Activated naive CD4-positive, alpha-beta T cell treated with anti-CD3 and anti-CD28 coated beads, Interleukin-2, amount 50 U/mL, for 24 hours (primary cell): ENCODE measurements at regions not wholly inside any gene's neighbourhood (a gene's known extent, or its start where the extent isn't known, plus 50 kb on each side); places are given as distances from the start of the nearest gene placed in this dataset.

ENCODE experiments used
- H3K27ac Mint-ChIP-seq: one replicate; pipeline ENCODE4 v1.8.0; 2021; ENCODE audit warnings: mild to moderate bottlenecking, mixed read lengths
- H3K27me3 Mint-ChIP-seq: one replicate; pipeline ENCODE4 v1.8.0; 2021; ENCODE audit warnings: mixed read lengths
- H3K36me3 Mint-ChIP-seq: one replicate; pipeline ENCODE4 v1.8.0; 2021; ENCODE audit warnings: mixed read lengths
- H3K4me1 Mint-ChIP-seq: one replicate; pipeline ENCODE4 v1.8.0; 2021; ENCODE audit warnings: mixed read lengths
- H3K4me3 Mint-ChIP-seq: one replicate; pipeline ENCODE4 v1.8.0; 2021; ENCODE audit warnings: mild to moderate bottlenecking, mixed read lengths
- H3K9me3 Mint-ChIP-seq: one replicate; pipeline ENCODE4 v1.8.0; 2021; ENCODE audit warnings: mixed read lengths

DNA sequence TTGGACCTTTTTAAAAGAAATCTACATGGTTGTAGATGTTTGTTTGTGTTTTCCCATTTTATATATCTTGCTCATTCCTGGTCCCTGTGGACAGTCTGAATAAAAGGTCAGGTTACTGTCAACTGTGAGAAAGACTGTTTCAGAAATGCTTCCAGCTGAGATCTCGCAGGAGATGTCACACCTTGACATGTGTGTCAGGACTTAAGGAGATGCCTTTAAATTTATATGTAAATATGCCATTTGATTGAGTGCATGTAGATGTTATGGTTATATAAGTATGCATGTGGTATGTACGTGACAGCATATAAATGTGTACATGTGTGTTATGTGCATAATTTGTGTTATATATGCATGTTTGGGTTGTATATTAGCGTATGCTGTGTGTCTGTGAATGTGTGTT, 2172.3 kb upstream of the CELF4 start:
- Mint-ChIP-seq H3K27ac (no peak overlapping the region), H3K9me3 (no peaks in the 10 kb centered on the region), H3K4me3 (no peak overlapping the region), H3K27me3 (no peaks in the 10 kb centered on the region), H3K36me3 (no peaks in the 10 kb centered on the region), H3K4me1 (no peaks in the 10 kb centered on the region)

DNA sequence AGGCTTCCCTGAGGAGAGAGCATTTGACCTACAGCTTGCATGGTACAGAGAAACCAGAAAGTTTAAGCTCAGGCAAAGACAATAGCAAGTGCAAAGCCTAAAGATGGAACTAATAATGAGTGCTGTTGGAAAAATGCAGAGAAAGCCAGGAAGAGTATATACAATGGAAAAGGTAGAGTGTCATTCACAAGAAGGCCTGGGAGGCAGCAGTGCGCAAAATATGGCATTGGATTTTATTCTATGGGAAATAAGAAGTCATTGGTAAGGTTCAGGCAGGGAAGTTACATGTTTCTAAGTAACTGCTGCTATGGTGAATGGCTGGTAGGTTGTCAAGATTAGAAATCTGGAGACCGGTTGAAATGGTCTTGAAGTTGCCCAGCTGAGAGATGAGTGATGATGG, 2167.3 kb upstream of the CELF4 start:
- H3K4me1 Mint-ChIP-seq, result no peaks in the 10 kb centered on the region
- no peaks in the 10 kb centered on the region for H3K36me3 Mint-ChIP-seq
- no peaks in the 10 kb centered on the region for H3K27me3 Mint-ChIP-seq
- no peak overlapping the region for H3K27ac Mint-ChIP-seq
- H3K4me3 Mint-ChIP-seq, result no peak overlapping the region
- H3K9me3 Mint-ChIP-seq, result peaks cover 3% of the 10 kb centered on the region

DNA sequence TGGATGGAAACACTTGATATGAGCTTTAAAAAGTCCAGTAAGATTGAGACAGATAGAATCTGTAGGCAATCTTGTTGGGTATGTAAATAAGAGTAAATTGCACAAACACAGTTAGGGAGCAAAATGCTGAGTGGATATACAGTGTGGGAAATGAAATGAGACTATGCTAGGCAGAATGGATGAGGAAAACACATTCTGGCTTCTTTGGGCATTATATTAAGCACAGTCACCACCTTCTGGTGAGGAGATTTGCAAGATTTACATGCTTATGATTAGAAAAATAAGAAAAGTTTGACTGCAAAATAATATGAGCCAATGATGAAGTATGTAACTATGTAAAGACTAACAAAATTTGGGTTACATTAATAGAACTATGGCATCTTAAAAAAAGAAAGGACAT, 2165.0 kb upstream of the CELF4 start:
- H3K4me1 Mint-ChIP-seq, result no peaks in the 10 kb centered on the region
- H3K9me3 Mint-ChIP-seq, result peaks cover 3% of the 10 kb centered on the region
- H3K4me3 Mint-ChIP-seq, result no peak overlapping the region
- no peak overlapping the region for H3K27ac Mint-ChIP-seq
- H3K36me3 Mint-ChIP-seq, result no peaks in the 10 kb centered on the region
- no peaks in the 10 kb centered on the region for H3K27me3 Mint-ChIP-seq

DNA sequence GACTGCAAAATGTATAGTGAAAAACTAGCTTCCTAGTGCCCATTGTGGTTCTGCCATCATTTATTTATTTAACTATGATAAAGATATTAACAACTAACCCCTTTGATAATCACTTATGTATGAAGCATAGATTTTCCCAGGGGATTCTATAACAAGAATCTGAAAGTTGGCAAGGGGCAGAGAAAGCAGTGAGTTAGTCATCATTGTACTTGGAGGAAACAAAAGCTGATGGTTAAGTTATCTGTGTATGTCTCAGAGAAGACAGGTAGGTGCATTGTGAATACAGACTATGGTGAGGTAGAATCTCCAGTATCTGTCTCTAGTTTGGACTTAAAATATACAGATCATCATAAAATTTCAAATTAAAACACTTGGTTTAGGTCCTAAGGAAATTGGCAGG, 2159.1 kb upstream of the CELF4 start:
- H3K27me3 Mint-ChIP-seq, result no peaks in the 10 kb centered on the region
- H3K4me1 Mint-ChIP-seq, result no peaks in the 10 kb centered on the region
- no peak overlapping the region for H3K4me3 Mint-ChIP-seq
- H3K9me3 Mint-ChIP-seq, result peaks cover 3% of the 10 kb centered on the region
- H3K27ac Mint-ChIP-seq, result no peak overlapping the region
- H3K36me3 Mint-ChIP-seq, result no peaks in the 10 kb centered on the region

DNA sequence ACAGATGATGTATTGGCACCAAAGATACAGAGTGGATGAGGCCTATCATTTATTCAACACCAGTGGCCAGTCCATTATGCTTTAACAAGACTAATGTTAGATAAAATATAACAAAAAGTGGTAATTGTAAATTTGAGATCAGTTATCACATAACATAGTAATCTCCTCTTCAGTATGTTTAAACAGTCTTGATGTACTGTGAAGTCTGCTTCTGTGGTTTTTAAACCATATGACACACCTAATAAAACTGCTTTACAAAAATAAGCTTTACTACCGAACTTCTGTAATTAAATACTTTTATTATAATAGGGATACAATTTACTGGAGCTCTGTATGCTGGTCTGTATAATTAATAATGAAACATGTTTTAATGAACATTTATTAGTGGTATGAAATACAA, 2156.1 kb upstream of the CELF4 start:
- H3K27ac Mint-ChIP-seq, result no peak overlapping the region
- no peaks in the 10 kb centered on the region for H3K36me3 Mint-ChIP-seq
- H3K27me3 Mint-ChIP-seq, result no peaks in the 10 kb centered on the region
- no peaks in the 10 kb centered on the region for H3K4me1 Mint-ChIP-seq
- no peaks in the 10 kb centered on the region for H3K9me3 Mint-ChIP-seq
- no peak overlapping the region for H3K4me3 Mint-ChIP-seq

DNA sequence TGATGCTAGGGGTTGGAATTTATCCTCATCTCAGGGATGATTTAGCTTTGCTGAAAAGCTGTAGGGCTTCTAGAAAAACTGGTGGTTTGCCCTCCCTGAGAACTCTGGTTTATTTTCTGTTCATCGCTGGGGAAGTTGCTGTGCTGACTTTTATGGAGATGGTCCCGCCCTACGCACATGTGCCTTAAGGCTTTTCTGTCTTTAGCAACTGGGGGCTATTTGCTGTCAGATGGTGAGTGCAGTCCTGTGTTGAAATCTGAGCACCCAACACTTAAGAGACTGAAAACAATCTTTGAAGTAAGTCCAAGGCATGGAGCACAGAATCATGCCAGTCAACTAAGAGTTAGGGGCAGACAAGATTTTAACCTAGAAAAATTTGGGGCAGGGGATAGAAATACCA, 2148.4 kb upstream of the CELF4 start:
- Mint-ChIP-seq H3K4me1 (no peaks in the 10 kb centered on the region), H3K4me3 (no peak overlapping the region), H3K27ac (no peak overlapping the region), H3K36me3 (no peaks in the 10 kb centered on the region), H3K9me3 (peaks cover 6% of the 10 kb centered on the region), H3K27me3 (no peaks in the 10 kb centered on the region)

DNA sequence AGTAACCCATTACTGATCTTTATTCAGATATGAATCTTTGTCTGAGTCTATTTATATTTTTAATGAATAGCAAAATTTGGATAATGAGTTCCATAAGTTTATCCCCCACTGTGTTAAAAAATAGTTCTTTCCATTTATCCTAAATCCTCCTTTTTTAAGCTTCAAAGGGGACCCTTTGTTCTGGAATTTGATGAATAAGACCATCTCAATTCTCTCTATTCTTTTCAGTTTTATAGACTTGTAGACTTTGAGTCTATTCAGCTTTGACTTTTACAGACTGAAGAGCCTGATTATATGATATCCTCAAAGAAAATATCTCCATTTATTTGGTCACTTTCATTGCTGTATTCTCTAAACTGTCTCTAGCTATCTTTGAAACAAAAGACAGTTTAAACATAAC, 2146.1 kb upstream of the CELF4 start:
- H3K4me1 Mint-ChIP-seq, result no peaks in the 10 kb centered on the region
- no peaks in the 10 kb centered on the region for H3K36me3 Mint-ChIP-seq
- H3K9me3 Mint-ChIP-seq, result peaks cover 10% of the 10 kb centered on the region
- H3K27ac Mint-ChIP-seq, result no peak overlapping the region
- no peak overlapping the region for H3K4me3 Mint-ChIP-seq
- H3K27me3 Mint-ChIP-seq, result no peaks in the 10 kb centered on the region

DNA sequence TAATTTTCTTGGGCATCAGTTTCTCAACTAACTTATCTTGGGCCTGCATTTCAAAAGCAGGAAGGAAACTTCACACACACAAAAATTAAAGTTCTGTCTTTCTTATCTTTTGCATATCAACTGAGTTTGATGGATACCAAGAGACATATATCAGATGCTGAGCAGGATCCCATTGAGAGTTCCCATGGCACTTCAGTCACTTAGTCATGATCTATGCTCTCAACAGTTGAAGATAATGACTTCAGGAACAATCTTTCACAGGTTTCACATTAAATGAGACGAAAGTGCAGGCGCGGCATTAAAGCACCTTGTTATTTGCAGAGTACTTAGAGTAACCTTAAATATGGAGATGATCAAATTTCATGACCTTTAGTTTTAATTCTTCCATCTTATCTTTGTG, 2139.8 kb upstream of the CELF4 start:
- Mint-ChIP-seq H3K27me3 (no peaks in the 10 kb centered on the region), H3K4me3 (no peak overlapping the region), H3K27ac (no peak overlapping the region), H3K4me1 (no peaks in the 10 kb centered on the region), H3K36me3 (no peaks in the 10 kb centered on the region), H3K9me3 (peaks cover 10% of the 10 kb centered on the region)

DNA sequence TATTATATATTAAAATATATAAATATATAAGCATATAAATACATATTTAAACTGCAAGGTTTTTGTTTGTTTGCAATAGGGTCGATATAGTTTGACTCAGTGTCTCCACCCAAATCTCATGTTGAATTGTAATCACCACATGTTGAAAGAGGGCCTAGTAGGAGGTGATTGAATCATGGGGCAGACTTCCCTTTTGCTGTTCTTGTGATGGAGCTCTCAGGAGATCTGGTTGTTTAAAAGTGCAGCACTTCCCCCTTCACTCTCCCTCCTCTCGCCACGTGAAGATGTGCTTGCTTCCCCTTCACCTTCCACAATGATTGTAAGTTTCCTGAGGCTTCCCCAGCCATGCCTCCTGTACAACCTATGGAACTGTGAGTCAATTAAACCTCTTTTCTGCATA, 2137.3 kb upstream of the CELF4 start:
- Mint-ChIP-seq H3K36me3 (no peaks in the 10 kb centered on the region), H3K27ac (no peak overlapping the region), H3K4me3 (no peak overlapping the region), H3K9me3 (peaks cover 12% of the 10 kb centered on the region), H3K4me1 (no peaks in the 10 kb centered on the region), H3K27me3 (no peaks in the 10 kb centered on the region)

DNA sequence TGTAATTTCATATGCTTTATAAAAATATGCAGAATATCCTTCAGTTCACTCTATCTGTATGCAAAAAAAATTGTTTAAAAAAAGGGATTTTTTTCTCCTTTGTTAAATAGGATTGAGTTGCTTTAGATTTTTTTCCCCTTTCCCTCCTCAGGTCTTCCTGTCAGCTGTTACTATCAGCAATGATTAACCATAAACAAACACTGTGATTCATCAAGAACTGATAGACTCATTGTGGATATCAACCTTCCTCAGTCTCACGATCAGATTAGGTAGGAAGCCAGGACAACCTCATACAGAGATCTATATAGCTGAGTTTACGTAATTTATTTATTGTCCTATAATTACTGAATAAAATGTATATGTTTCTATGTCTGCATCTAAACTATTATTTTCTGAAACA, 2136.2 kb upstream of the CELF4 start:
- Mint-ChIP-seq H3K9me3 (peaks cover 8% of the 10 kb centered on the region), H3K36me3 (no peaks in the 10 kb centered on the region), H3K4me1 (no peaks in the 10 kb centered on the region), H3K4me3 (no peak overlapping the region), H3K27ac (no peak overlapping the region), H3K27me3 (no peaks in the 10 kb centered on the region)

DNA sequence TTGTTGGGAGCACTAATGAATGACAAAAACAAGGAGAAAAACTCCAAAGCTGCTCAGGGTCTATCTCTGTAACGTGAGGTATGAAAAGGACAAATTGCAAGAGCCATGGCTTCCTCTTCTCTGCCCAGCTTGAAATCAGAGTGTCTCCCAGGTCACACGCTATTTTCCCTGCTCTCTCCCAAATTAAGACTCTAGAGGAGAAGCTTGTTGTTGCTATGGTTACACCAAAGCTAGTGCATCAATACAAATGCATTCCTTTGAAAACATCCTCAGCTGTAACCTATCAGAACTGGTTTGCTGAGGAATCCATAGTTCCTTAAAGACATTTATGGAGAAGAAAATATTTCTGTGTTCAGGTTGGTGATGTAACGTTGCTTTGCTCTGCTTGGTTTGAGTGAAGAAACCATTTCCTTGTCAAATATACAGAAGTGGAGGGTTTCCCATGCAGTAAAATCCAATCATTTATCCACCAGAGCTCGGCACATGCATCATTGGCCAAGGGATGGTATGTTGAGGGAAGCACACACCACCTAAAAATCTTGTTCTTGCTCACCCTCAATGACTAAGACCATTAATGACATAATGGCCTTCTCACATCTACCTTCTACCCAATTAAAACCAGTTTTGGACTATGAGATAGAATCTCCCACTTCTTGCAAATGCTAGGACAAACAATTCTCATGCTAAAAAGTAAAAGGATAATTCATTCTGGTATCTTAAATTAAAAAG, 2135.6 kb upstream of the CELF4 start:
- Mint-ChIP-seq H3K27ac (no peak overlapping the region), H3K4me3 (no peak overlapping the region), H3K4me1 (no peaks in the 10 kb centered on the region), H3K27me3 (no peaks in the 10 kb centered on the region), H3K36me3 (no peaks in the 10 kb centered on the region), H3K9me3 (peaks cover 8% of the 10 kb centered on the region)

DNA sequence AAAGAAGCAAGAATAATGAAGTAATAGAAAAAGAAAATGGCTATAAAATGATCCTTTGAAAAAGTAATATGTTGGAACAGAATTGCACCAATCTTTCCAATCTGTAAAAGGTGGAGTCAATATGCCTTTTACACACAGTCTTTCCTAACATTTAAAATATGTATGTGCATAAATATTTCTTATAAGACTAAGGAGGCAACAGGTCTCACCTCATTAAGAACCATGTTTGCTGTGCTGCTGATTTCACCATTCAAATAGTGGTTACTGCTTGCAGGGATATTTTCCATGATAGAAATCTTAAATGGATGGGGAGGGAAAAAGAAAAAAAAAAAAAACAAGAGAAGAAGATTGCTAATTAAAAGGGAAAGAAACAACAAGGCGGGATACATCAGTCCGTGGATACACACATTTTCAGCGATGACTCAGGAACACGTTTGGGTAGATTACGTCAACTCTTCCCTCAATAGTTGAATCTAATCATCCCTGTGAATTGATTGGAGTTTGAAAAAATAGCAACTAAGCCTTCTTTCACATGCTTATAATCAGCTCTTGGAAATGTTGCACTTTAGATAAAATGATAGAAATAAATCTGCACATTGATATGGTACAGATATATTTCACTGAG, 2133.9 kb upstream of the CELF4 start:
- Mint-ChIP-seq H3K9me3 (peaks cover 8% of the 10 kb centered on the region), H3K27me3 (no peaks in the 10 kb centered on the region), H3K36me3 (no peaks in the 10 kb centered on the region), H3K4me3 (no peak overlapping the region), H3K4me1 (no peaks in the 10 kb centered on the region), H3K27ac (no peak overlapping the region)

DNA sequence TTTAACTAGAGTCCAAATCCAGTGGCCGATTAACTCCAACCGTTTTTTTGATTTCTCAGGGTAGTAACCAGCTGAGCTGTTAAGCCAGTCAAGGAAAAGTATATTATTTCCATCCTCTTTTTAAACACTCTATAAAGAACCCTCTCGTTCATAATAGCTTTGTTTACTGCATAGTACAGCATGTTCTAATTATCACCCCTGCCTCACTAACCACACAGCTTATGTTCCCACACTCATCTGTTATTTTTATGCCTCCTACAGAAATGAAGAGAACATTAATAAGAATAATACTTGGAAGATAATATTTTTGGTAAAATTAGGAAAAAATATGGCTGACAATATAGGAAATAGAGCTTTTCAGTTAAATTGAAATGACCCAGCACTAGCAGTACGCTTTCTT, 2132.8 kb upstream of the CELF4 start:
- no peaks in the 10 kb centered on the region for H3K36me3 Mint-ChIP-seq
- H3K27ac Mint-ChIP-seq, result no peak overlapping the region
- no peak overlapping the region for H3K4me3 Mint-ChIP-seq
- peaks cover 8% of the 10 kb centered on the region for H3K9me3 Mint-ChIP-seq
- no peaks in the 10 kb centered on the region for H3K4me1 Mint-ChIP-seq
- no peaks in the 10 kb centered on the region for H3K27me3 Mint-ChIP-seq

DNA sequence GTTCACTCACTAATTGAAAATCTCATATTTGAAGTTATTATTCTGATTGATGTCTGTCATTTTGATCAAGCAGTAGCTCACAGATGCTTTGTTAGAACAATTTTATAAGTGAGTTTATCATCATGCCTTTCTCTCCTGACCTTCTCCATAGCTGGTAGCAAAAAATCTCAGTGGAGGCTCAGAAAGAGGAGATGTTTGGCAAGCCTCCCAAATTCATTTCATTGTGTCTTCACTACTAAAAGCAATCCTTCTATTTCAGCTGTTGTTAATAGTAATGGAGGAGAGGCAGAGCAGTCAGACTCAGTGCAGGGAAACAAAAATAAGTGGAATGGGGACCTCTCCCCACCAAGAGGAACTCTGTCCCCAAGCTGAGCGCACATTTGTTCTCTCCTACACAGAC, 2127.8 kb upstream of the CELF4 start:
- Mint-ChIP-seq H3K27ac (no peak overlapping the region), H3K4me1 (no peaks in the 10 kb centered on the region), H3K4me3 (no peak overlapping the region), H3K9me3 (no peaks in the 10 kb centered on the region), H3K36me3 (no peaks in the 10 kb centered on the region), H3K27me3 (no peaks in the 10 kb centered on the region)

DNA sequence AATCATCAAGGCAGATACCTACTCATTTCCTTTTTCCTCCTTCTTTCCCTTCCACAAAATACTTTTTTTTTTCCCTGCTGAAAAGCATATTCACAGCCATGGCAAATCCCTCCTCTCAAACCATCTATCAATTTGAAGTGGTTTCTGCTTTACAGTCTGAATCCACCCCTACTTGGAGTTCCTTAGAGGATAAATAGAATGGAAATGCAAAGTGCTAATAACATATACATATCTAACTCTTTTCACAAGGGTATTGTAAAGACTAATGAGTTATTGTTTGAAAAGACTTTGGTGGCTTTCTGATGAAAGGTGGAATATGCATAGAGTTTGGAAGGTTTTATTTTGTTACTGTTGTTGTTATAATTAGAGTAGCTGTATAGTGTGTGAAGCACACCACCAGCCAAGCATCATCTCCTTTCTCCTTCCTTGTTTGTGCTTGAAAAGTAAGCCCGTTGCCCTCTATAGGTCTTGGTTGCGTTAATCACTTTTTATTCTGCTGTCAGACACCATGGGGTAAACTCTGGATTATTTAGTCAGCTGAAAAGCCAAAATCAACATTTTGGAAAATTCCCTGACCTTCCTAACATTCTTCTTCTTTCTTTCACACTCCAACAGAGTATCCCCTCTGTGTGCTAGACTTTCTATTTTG, 2126.9 kb upstream of the CELF4 start:
- Mint-ChIP-seq H3K9me3 (no peaks in the 10 kb centered on the region), H3K27me3 (no peaks in the 10 kb centered on the region), H3K27ac (no peak overlapping the region), H3K36me3 (no peaks in the 10 kb centered on the region), H3K4me3 (no peak overlapping the region), H3K4me1 (no peaks in the 10 kb centered on the region)

DNA sequence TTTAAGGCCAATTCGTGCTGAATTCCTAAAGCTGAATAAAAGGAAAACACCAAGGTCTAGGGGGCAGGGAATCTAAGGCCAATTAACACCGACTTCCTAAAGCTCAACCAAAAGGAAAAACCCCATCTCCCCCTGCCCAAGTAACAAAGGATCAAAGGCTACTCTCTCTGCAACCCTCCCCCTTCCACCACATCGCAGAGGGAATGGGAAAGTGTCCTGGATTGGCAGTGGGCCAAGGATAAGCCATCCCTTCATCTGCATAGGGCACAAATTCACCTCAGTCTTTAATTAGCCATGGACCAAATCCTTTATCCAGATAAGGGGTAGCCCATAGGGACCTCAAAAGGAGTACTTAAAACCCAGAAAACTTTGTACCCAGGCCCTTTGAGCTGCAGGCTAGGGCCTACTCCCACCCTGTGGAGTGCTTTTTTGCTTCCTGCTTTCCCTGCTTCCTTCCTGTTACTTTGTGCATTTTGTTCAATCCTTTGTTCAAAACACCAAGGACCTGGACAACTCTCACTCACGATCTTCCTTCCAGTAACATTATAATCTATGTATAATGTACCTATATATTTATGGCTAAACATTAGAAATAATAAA, 2119.8 kb upstream of the CELF4 start:
- Mint-ChIP-seq H3K27me3 (no peaks in the 10 kb centered on the region), H3K4me1 (no peaks in the 10 kb centered on the region), H3K9me3 (no peaks in the 10 kb centered on the region), H3K4me3 (no peak overlapping the region), H3K36me3 (no peaks in the 10 kb centered on the region), H3K27ac (no peak overlapping the region)
